ENCODE measurements at regions not wholly inside any gene's neighbourhood (a gene's known extent, or its start where the extent isn't known, plus 50 kb on each side); places are given as distances from the start of the nearest gene placed in this dataset.

GRCh38 chr14:84024231-84024820 is 1505.6 kb upstream of the FLRT2 start:
- Histone ChIP-seq H3K36me3 (no peaks in the 10 kb centered on the region), H3K27ac (no peak overlapping the region), H3K4me3 (no peak overlapping the region), H3K4me1 (no peaks in the 10 kb centered on the region), H3K27me3 (no peaks in the 10 kb centered on the region), H3K9me3 (no peaks in the 10 kb centered on the region)
- ATAC-seq (no peak), DNase-seq (no peak)
- TF ChIP-seq POLR2A (IDR thresholded peaks at IDR 0.05): no peak
- TF ChIP-seq, protein P1, sequence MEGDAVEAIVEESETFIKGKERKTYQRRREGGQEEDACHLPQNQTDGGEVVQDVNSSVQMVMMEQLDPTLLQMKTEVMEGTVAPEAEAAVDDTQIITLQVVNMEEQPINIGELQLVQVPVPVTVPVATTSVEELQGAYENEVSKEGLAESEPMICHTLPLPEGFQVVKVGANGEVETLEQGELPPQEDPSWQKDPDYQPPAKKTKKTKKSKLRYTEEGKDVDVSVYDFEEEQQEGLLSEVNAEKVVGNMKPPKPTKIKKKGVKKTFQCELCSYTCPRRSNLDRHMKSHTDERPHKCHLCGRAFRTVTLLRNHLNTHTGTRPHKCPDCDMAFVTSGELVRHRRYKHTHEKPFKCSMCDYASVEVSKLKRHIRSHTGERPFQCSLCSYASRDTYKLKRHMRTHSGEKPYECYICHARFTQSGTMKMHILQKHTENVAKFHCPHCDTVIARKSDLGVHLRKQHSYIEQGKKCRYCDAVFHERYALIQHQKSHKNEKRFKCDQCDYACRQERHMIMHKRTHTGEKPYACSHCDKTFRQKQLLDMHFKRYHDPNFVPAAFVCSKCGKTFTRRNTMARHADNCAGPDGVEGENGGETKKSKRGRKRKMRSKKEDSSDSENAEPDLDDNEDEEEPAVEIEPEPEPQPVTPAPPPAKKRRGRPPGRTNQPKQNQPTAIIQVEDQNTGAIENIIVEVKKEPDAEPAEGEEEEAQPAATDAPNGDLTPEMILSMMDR (IDR thresholded peaks at IDR 0.05): no peak
- intact Hi-C loops (cut with DNase I): no loop called here
- 60% methylated on average over 6 of the region's 6 CpGs for WGBS (ENCODE audit: insufficient coverage, low coverage, low lambda C conversion rate, missing lambda C conversion rate)

- Histone ChIP-seq H3K9me3 (no peaks in the 10 kb centered on the region), H3K27me3 (no peaks in the 10 kb centered on the region), H3K36me3 (no peaks in the 10 kb centered on the region), H3K4me1 (no peaks in the 10 kb centered on the region), H3K4me3 (no peak overlapping the region), H3K27ac (no peak overlapping the region)
- ATAC-seq (no peak), DNase-seq (no peak)
- intact Hi-C loops (cut with DNase I): no loop called here
- WGBS (ENCODE audit: insufficient coverage, low coverage, low lambda C conversion rate, missing lambda C conversion rate): 53% methylated on average over 8 of the region's 8 CpGs
- TF ChIP-seq, protein P1 (IDR thresholded peaks at IDR 0.05): no peak
- TF ChIP-seq POLR2A (IDR thresholded peaks at IDR 0.05): no peak
Measured at GRCh38 chr14:84025106-84026012, 1504.6 kb upstream of the FLRT2 start.

DNA sequence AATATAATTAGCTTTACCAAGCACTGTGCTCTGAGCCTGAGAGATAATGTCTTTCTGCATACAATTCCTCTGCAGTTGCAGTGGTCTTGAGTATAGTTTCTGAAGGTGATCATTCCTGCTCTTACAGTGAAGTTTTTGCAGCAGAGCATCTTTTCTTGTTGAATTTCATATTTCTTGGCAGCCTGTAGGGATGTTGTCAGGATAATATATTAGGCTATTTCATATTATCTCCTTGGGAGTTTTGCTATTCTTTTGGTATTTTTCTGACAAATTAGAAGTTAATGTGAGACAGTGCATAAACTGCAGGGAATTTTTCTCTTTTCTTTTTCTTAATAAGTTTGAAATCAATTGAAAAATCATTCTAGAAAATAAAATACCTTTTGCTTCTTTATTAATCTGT is 1502.6 kb upstream of the FLRT2 start:
- TF ChIP-seq, protein P1 (IDR thresholded peaks at IDR 0.05): no peak
- TF ChIP-seq POLR2A (IDR thresholded peaks at IDR 0.05): no peak
- intact Hi-C loops (cut with DNase I): no loop called here
- Histone ChIP-seq H3K4me3 (no peak overlapping the region), H3K4me1 (no peaks in the 10 kb centered on the region), H3K9me3 (no peaks in the 10 kb centered on the region), H3K27ac (no peak overlapping the region), H3K36me3 (no peaks in the 10 kb centered on the region), H3K27me3 (no peaks in the 10 kb centered on the region)
- DNase-seq: no peak
- ATAC-seq: no peak

DNA sequence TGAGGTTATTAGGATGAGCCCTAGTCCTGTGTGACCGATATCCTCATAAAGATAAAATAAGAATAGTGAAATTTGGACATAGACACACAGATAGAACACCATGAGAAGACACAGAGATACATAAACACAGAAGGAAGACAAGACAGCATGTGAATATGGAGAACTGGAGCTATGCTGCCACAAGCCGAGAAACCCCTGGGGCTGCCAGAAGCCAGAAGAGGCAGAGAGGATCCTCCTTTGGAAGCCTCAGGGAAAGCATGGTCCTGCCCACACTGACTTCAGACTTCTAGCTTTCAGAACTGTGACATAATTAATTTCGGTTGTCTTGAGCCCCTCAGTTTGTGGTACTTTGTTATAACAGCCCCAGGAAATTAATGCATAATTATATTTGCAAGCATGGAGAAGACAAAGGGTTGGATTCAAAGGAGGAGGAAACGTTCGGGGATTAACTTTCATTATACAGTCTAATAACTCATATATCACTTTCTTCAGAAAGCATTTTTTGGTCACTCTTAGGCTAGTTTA is 1501.8 kb upstream of the FLRT2 start:
- TF ChIP-seq, protein P1 (IDR thresholded peaks at IDR 0.05): no peak
- no peak for TF ChIP-seq POLR2A (IDR thresholded peaks at IDR 0.05)
- Histone ChIP-seq H3K27ac (no peak overlapping the region), H3K4me1 (no peaks in the 10 kb centered on the region), H3K36me3 (no peaks in the 10 kb centered on the region), H3K9me3 (no peaks in the 10 kb centered on the region), H3K27me3 (no peaks in the 10 kb centered on the region), H3K4me3 (no peak overlapping the region)
- ATAC-seq (no peak), DNase-seq (no peak)
- whole genome bisulfite sequencing (ENCODE audit: insufficient coverage, low coverage, low lambda C conversion rate, missing lambda C conversion rate): 50% methylated on average over 5 of the region's 5 CpGs
- intact Hi-C loops (cut with DNase I): no loop called here
